Activated CD4-positive, alpha-beta memory T cell treated with anti-CD3 and anti-CD28 coated beads for 36 hours (primary cell): ENCODE measurements at regions not wholly inside any gene's neighbourhood (a gene's known extent, or its start where the extent isn't known, plus 50 kb on each side); places are given as distances from the start of the nearest gene placed in this dataset.

Experiments used
- CTCF ChIA-PET: fragments of 350-600 bp; sonication (Branson Sonifier 250); formaldehyde crosslinking; loops from one replicate; lab custom pipeline; 2021; ENCODE audit warnings: antibody characterized with exemption, inconsistent platforms; lab: Charles Lee
- POLR2A ChIA-PET: fragments of 350-600 bp; sonication (Branson Sonifier 250); formaldehyde crosslinking; loops from one replicate; lab custom pipeline; 2021; ENCODE audit warnings: antibody characterized with exemption; lab: Charles Lee
- DNase-seq: peaks from one replicate; pipeline ENCODE4 v3.0.0-alpha.2; 2020
- H3K27ac Mint-ChIP-seq: one replicate; pipeline ENCODE4 v1.8.0; 2021; ENCODE audit warnings: mixed read lengths
- H3K27me3 Mint-ChIP-seq: one replicate; pipeline ENCODE4 v1.8.0; 2021; ENCODE audit warnings: mixed read lengths
- H3K36me3 Mint-ChIP-seq: one replicate; pipeline ENCODE4 v1.8.0; 2021; ENCODE audit warnings: mixed read lengths
- H3K4me1 Mint-ChIP-seq: one replicate; pipeline ENCODE4 v1.8.0; 2021; ENCODE audit warnings: low read depth, mixed read lengths
- H3K4me3 Mint-ChIP-seq: one replicate; pipeline ENCODE4 v1.8.0; 2021; ENCODE audit warnings: mild to moderate bottlenecking, mixed read lengths
- H3K9me3 Mint-ChIP-seq: one replicate; pipeline ENCODE4 v1.8.0; 2021; ENCODE audit warnings: mixed read lengths
- intact Hi-C: fragments of 100-400 bp; cut with micrococcal nuclease; formaldehyde crosslinking; loops from one replicate; pipeline ENCODE4 v1.15.1; 2023

GRCh38 chr2:76083248-76083647 lies 372.5 kb upstream of the GCFC2 start:
- Mint-ChIP-seq H3K4me1 (no peaks in the 10 kb centered on the region), H3K27me3 (no peaks in the 10 kb centered on the region), H3K4me3 (no peak overlapping the region), H3K9me3 (peaks cover 9% of the 10 kb centered on the region), H3K27ac (no peak overlapping the region), H3K36me3 (no peaks in the 10 kb centered on the region)
- intact Hi-C loops = no loop called here
- DNase-seq = no peak
- ChIA-PET POLR2A (no interaction called here), CTCF (no interaction called here)

GRCh38 chr2:76082509-76082908 lies 371.8 kb upstream of the GCFC2 start:
- H3K27me3 Mint-ChIP-seq = no peaks in the 10 kb centered on the region
- H3K9me3 Mint-ChIP-seq = peaks cover 7% of the 10 kb centered on the region
- no peaks in the 10 kb centered on the region for H3K36me3 Mint-ChIP-seq
- no peak for DNase-seq
- intact Hi-C loops = no loop called here
- H3K4me3 Mint-ChIP-seq = no peak overlapping the region
- H3K4me1 Mint-ChIP-seq = no peaks in the 10 kb centered on the region
- ChIA-PET CTCF (no interaction called here), POLR2A (no interaction called here)
- H3K27ac Mint-ChIP-seq = no peak overlapping the region

GRCh38 chr2:76080154-76080553 lies 369.4 kb upstream of the GCFC2 start:
- POLR2A ChIA-PET = no interaction called here
- Mint-ChIP-seq H3K4me3 (no peak overlapping the region), H3K9me3 (peaks cover 4% of the 10 kb centered on the region), H3K4me1 (no peaks in the 10 kb centered on the region), H3K27me3 (no peaks in the 10 kb centered on the region), H3K36me3 (no peaks in the 10 kb centered on the region), H3K27ac (no peak overlapping the region)
- no peak for DNase-seq
- CTCF ChIA-PET = no interaction called here
- intact Hi-C loops = no loop called here

GRCh38 chr2:76075126-76075525 lies 364.4 kb upstream of the GCFC2 start:
- Mint-ChIP-seq H3K27me3 (no peaks in the 10 kb centered on the region), H3K36me3 (no peaks in the 10 kb centered on the region), H3K4me1 (no peaks in the 10 kb centered on the region), H3K4me3 (no peak overlapping the region), H3K9me3 (no peaks in the 10 kb centered on the region), H3K27ac (no peak overlapping the region)
- POLR2A ChIA-PET = no interaction called here
- CTCF ChIA-PET = no interaction called here
- intact Hi-C loops = no loop called here
- no peak for DNase-seq

GRCh38 chr2:76073992-76074604 lies 363.4 kb upstream of the GCFC2 start:
- ChIA-PET CTCF (no interaction called here), POLR2A (no interaction called here)
- no peaks in the 10 kb centered on the region for H3K36me3 Mint-ChIP-seq
- peaks cover 6% of the 10 kb centered on the region for H3K9me3 Mint-ChIP-seq
- H3K27ac Mint-ChIP-seq = no peak overlapping the region
- intact Hi-C loops = no loop called here
- no peaks in the 10 kb centered on the region for H3K4me1 Mint-ChIP-seq
- H3K27me3 Mint-ChIP-seq = no peaks in the 10 kb centered on the region
- no peak for DNase-seq
- H3K4me3 Mint-ChIP-seq = no peak overlapping the region

GRCh38 chr2:76050196-76050595 lies 339.5 kb upstream of the GCFC2 start:
- Mint-ChIP-seq H3K27ac (no peak overlapping the region), H3K4me3 (no peak overlapping the region), H3K27me3 (no peaks in the 10 kb centered on the region), H3K4me1 (no peaks in the 10 kb centered on the region), H3K9me3 (peaks cover 27% of the 10 kb centered on the region), H3K36me3 (no peaks in the 10 kb centered on the region)
- DNase-seq = no peak
- POLR2A ChIA-PET = no interaction called here
- intact Hi-C loops = no loop called here
- CTCF ChIA-PET = no interaction called here

GRCh38 chr2:76044701-76045100 lies 334.0 kb upstream of the GCFC2 start:
- Mint-ChIP-seq H3K27ac (no peak overlapping the region), H3K27me3 (no peaks in the 10 kb centered on the region), H3K4me3 (no peak overlapping the region), H3K9me3 (peaks cover 19% of the 10 kb centered on the region), H3K4me1 (no peaks in the 10 kb centered on the region), H3K36me3 (no peaks in the 10 kb centered on the region)
- ChIA-PET POLR2A (no interaction called here), CTCF (no interaction called here)
- intact Hi-C loops = loop anchor here (10.0 kb wide), 1 partner anchor 1670 kb away; no protein-coding TSS in a partner anchor
- DNase-seq = no peak

- intact Hi-C loops = no loop called here
- Mint-ChIP-seq H3K9me3 (peaks cover 5% of the 10 kb centered on the region), H3K27me3 (no peaks in the 10 kb centered on the region), H3K27ac (no peak overlapping the region), H3K36me3 (no peaks in the 10 kb centered on the region), H3K4me3 (no peak overlapping the region), H3K4me1 (no peaks in the 10 kb centered on the region)
- POLR2A ChIA-PET = no interaction called here
- no peak for DNase-seq
- CTCF ChIA-PET = no interaction called here
These were observed 328.8 kb upstream of the GCFC2 start for GRCh38 chr2:76039505-76039904.

GRCh38 chr2:76027761-76028160 lies 317.0 kb upstream of the GCFC2 start:
- Mint-ChIP-seq H3K9me3 (peaks cover 23% of the 10 kb centered on the region), H3K4me3 (no peak overlapping the region), H3K27ac (no peak overlapping the region), H3K4me1 (no peaks in the 10 kb centered on the region), H3K36me3 (no peaks in the 10 kb centered on the region), H3K27me3 (no peaks in the 10 kb centered on the region)
- ChIA-PET CTCF (no interaction called here), POLR2A (no interaction called here)
- DNase-seq = no peak
- intact Hi-C loops = no loop called here

- Mint-ChIP-seq H3K36me3 (no peaks in the 10 kb centered on the region), H3K27me3 (no peaks in the 10 kb centered on the region), H3K27ac (no peak overlapping the region), H3K9me3 (peaks cover 4% of the 10 kb centered on the region), H3K4me3 (no peak overlapping the region), H3K4me1 (no peaks in the 10 kb centered on the region)
- CTCF ChIA-PET = no interaction called here
- intact Hi-C loops = no loop called here
- no peak for DNase-seq
- POLR2A ChIA-PET = no interaction called here
These were observed 308.4 kb upstream of the GCFC2 start for GRCh38 chr2:76019128-76019527.

GRCh38 chr2:76009484-76009883 lies 298.8 kb upstream of the GCFC2 start:
- Mint-ChIP-seq H3K27ac (no peak overlapping the region), H3K36me3 (no peaks in the 10 kb centered on the region), H3K4me3 (no peak overlapping the region), H3K27me3 (no peaks in the 10 kb centered on the region), H3K4me1 (no peaks in the 10 kb centered on the region), H3K9me3 (peaks cover 17% of the 10 kb centered on the region)
- DNase-seq = no peak
- POLR2A ChIA-PET = no interaction called here
- intact Hi-C loops = no loop called here
- CTCF ChIA-PET = no interaction called here

- no peaks in the 10 kb centered on the region for H3K27me3 Mint-ChIP-seq
- peaks cover 17% of the 10 kb centered on the region for H3K9me3 Mint-ChIP-seq
- H3K27ac Mint-ChIP-seq = no peak overlapping the region
- no peak for DNase-seq
- H3K4me3 Mint-ChIP-seq = no peak overlapping the region
- no peaks in the 10 kb centered on the region for H3K4me1 Mint-ChIP-seq
- POLR2A ChIA-PET = no interaction called here
- H3K36me3 Mint-ChIP-seq = no peaks in the 10 kb centered on the region
- CTCF ChIA-PET = no interaction called here
- intact Hi-C loops = no loop called here
These were observed 297.4 kb upstream of the GCFC2 start for GRCh38 chr2:76008001-76008702.

- ChIA-PET POLR2A (no interaction called here), CTCF (no interaction called here)
- Mint-ChIP-seq H3K4me3 (no peak overlapping the region), H3K4me1 (no peaks in the 10 kb centered on the region), H3K36me3 (no peaks in the 10 kb centered on the region), H3K27me3 (no peaks in the 10 kb centered on the region), H3K27ac (no peak overlapping the region), H3K9me3 (peaks cover 23% of the 10 kb centered on the region)
- no peak for DNase-seq
- intact Hi-C loops = no loop called here
These were observed 289.7 kb upstream of the GCFC2 start for GRCh38 chr2:76000425-76000824.
